ENCODE measurements at regions not wholly inside any gene's neighbourhood (a gene's known extent, or its start where the extent isn't known, plus 50 kb on each side); places are given as distances from the start of the nearest gene placed in this dataset.

GRCh38 chr2:104668631-104669030 is 185.3 kb upstream of the POU3F3 start:
- TF ChIP-seq CTCF (conservative IDR thresholded peaks at IDR 0.05 in 1 of 2, IDR thresholded peaks at IDR 0.05 in 1 of 2; ENCODE audit: extremely low read depth in 1 of 2, insufficient read depth in 1 of 2, low read depth in 1 of 2, low read length in 2 of 2) (no peak), EZH2 (IDR thresholded peaks at IDR 0.05; ENCODE audit: borderline replicate concordance, low read length) (no peak)

Data from mammary epithelial cell (primary cell).